GM23248 (cell line): ENCODE measurements at regions not wholly inside any gene's neighbourhood (a gene's known extent, or its start where the extent isn't known, plus 50 kb on each side); places are given as distances from the start of the nearest gene placed in this dataset.

ENCODE experiments used
- EZH2 ChIP-seq: fragments of 200-600 bp; sonication (generic); IDR thresholded peaks from 2 replicates; pipeline ENCODE4 v1.6.1; 2018; ENCODE audit warnings: antibody characterized with exemption, mild to moderate bottlenecking; ENCODE audit not compliant: insufficient read depth, poor library complexity, severe bottlenecking
- EZH2phosphoT487 ChIP-seq: fragments of 200-600 bp; sonication (generic); IDR thresholded peaks from 2 replicates; pipeline ENCODE4 v1.6.1; 2018; ENCODE audit warnings: antibody characterized with exemption, moderate library complexity, mild to moderate bottlenecking, low read depth; ENCODE audit not compliant: insufficient read depth

GRCh38 chr4:104382961-104383360 is 111.7 kb downstream of the CXXC4 start:
- no peak for TF ChIP-seq EZH2
- TF ChIP-seq EZH2phosphoT487: no peak
